ENCODE measurements at regions not wholly inside any gene's neighbourhood (a gene's known extent, or its start where the extent isn't known, plus 50 kb on each side); places are given as distances from the start of the nearest gene placed in this dataset.

GRCh38 chr20:23159947-23160318, 73.8 kb upstream of the CD93 start:
- Histone ChIP-seq H2AFZ (ENCODE audit: low read depth, low read length) (peak overlapping the region; percentile 85), H3K79me2 (ENCODE audit: control insufficient read depth, insufficient read depth, low read length) (no peaks in the 10 kb centered on the region), H3K27ac (ENCODE audit: extremely low read depth, low read depth, low read length) (no peak overlapping the region), H3K9me3 (replicated peaks; ENCODE audit: control insufficient read depth, insufficient read depth, low read depth, low read length) (no peaks in the 10 kb centered on the region), H3K36me3 (ENCODE audit: control insufficient read depth, insufficient read depth, low read length) (no peaks in the 10 kb centered on the region), H3K4me2 (ENCODE audit: insufficient read depth, low read length) (peak overlapping the region; percentile 60), H3K27me3 (ENCODE audit: control insufficient read depth in 2 of 2, insufficient read depth in 2 of 2, low read length in 2 of 2) (no peaks in the 10 kb centered on the region), H3K9me1 (ENCODE audit: control insufficient read depth, insufficient read depth, low read length) (no peaks in the 10 kb centered on the region), H3K9ac (ENCODE audit: insufficient read depth in 1 of 2, low read depth in 2 of 2, low read length in 2 of 2) (peak overlapping the region in 1 of 2 experiments; percentile 41; a peak in 1 of 4 replicates), H3K4me3 (no peak overlapping the region), H3K4me1 (replicated peaks in 1 of 2; ENCODE audit: control insufficient read depth in 2 of 2, insufficient read depth in 2 of 2, low read length in 2 of 2) (peaks cover 44 to 67% of the 10 kb centered on the region in 2 experiments), H4K20me1 (replicated peaks; ENCODE audit: control insufficient read depth, insufficient read depth, low read length) (no peaks in the 10 kb centered on the region)
- ChIA-PET CTCF (ENCODE audit: low intra/inter-chr PET ratio) (no interaction called here), POLR2A (interaction anchor here (1.4 to 2.3 kb wide), 3 partner anchors 8 to 11 kb away, joined by 4 to 12 read pairs (median 7); no protein-coding TSS in a partner anchor)
- ATAC-seq (no peak), FAIRE-seq (no peak), DNase-seq (ENCODE audit: extremely low read depth in 1 of 4, low spot score in 3 of 4) (no peak)
- peak; percentile 38; the same call in 1 of the 2 replicates for TF ChIP-seq ZNF395 (CRISPR knock-in tag; IDR thresholded peaks at IDR 0.05)
- 0 out of 4 replicates have a peak, but pooled peaks of 1 of the 2 experiments have one; percentile 7 for TF ChIP-seq ZNF639 (CRISPR knock-in tag; conservative IDR thresholded peaks at IDR 0.05 in 1 of 2, IDR thresholded peaks at IDR 0.05 in 1 of 2)
- TF ChIP-seq CHD4 (IDR thresholded peaks at IDR 0.05; ENCODE audit: insufficient read depth, insufficient replicate concordance, low read depth, low read length, poor library complexity, severe bottlenecking) = no peak
- TF ChIP-seq NR2C2 (CRISPR knock-in tag; IDR thresholded peaks at IDR 0.05) = no peak
- 0 out of 2 replicates have a peak, but pooled peaks have one; percentile 4 for TF ChIP-seq NR2C2 (tag; IDR thresholded peaks at IDR 0.05)
- intact Hi-C loops (cut with micrococcal nuclease) = loop anchor here (5.0 kb wide), 1 partner anchor 108 kb away; no protein-coding TSS in a partner anchor
- WGBS (ENCODE audit: insufficient coverage, low coverage, missing lambda C conversion rate) = 41% methylated on average over 4 of the region's 4 CpGs
- BruUV-seq (replicated peaks) = TSS peak; percentile 42
- in situ Hi-C loops (cut with MboI) = no loop called here
